ENCODE measurements at regions not wholly inside any gene's neighbourhood (a gene's known extent, or its start where the extent isn't known, plus 50 kb on each side); places are given as distances from the start of the nearest gene placed in this dataset.

DNA sequence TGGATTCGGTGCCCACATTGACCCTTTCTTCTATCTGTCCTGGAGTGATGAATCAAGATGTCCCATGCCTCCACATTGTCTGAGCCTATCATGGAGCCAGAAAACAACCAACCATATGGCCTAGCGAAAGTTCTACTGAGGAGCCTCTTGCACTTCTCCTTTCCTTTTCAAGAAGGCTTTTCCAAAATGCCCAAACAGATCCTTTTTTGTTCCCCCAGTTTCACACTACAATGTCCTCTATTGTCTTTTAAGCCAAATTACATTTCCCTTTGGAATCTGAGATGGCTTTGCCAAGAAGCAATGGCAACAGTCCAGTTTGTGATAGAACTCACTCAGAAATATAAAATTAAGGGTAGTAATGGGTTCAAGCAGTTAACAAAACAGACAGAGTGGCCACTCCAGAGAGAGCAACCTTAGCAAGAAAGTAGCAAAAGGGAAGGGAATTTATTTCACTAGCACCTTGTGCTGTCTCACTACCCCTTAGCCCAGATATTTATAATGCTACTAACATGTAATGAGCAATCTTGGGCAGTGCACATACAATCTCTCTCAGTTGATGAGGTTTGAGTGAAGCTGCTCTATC is 194.6 kb upstream of the PDE1C start:
- no peak for DNase-seq (ENCODE audit: low spot score)

DNA sequence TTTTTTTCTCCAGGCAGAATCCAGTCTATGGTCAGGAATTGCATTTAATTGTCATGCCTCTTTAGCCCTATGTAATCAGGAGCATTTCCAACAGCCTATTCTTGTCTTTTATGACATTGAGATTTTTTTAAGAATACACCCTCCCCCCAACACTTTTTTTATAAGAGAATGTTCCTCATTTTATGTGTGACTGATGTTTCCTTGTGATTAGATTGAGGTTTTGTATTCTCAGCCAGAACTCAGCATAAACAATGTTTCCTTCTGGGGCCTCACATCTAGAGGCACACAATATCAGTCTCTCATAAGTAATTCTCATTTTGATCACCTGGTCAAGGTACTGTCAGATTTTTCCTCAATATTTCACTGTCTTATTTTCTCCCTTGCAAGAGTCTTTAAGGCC is 193.4 kb upstream of the PDE1C start:
- DNase-seq (ENCODE audit: low spot score): no peak

DNA sequence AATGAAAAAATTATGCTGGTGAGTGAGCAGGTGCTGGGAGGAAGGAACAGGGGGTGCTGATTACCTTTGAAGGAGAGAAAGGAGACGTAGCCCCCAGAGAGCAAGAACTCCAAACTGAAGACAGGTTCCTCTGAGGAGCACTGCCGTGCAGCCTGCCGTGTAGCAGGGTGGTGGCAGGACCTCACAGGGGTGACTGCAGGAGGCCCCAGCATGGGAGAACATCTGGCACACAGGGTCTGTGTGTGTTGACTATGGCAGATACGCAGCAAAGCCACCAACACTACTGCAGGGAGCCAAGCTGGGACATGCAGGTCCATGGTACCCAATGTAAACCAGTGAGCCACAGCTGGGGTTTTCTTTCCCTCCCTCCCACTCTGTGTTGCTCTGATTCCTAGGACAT is 192.1 kb upstream of the PDE1C start:
- no peak for DNase-seq (ENCODE audit: low spot score)

DNA sequence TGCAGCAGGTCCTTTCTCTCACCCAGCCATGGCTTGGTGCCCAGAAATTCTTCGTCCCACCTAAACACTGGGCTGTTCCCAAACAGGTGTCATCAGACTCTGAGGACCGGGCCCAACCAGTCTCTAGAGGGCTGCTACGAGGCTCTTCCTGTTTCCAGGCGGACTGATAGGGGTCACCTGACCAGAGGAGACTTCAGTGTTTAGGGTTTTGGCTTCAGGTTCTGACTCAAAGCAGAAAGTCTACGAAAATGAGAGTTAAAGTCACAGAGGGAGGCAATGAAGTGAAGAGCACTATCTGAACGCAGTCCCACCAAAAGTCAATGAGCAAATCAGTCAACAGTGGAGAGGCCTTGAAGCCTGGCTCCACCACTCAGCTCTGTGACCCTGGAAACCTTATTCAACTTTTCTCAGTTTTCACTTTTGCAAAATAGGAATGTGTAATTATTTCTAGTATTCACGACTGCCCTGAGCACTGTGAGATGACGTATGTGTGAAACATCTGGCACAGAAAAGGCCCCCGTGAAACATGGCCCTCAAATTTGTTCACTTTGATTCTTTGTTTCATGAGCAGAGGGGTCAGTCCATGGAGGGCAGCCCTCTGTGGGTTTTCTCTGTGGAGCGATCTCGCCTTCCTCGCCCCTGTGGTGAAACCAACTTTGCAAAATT is 189.9 kb upstream of the PDE1C start:
- no peak for DNase-seq (ENCODE audit: low spot score)

DNA sequence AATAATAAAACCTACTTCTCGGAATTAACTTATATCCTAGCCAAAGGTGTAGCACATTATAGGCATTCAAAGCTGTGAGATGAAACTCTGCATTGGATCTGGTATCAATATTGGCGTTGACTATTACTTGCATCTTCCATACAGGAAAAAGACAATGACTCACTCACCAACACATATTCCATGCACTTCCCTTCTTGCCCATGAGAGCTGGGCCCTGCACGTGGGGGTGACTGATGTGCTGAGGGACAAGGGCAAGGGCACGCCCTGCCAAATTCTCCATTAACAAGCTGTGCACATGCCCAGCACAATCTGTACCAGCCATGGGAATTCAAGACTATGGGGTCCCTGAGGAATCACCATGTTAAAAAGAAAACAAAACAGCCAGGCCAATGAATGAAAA is 188.1 kb upstream of the PDE1C start:
- no peak for DNase-seq (ENCODE audit: low spot score)

DNA sequence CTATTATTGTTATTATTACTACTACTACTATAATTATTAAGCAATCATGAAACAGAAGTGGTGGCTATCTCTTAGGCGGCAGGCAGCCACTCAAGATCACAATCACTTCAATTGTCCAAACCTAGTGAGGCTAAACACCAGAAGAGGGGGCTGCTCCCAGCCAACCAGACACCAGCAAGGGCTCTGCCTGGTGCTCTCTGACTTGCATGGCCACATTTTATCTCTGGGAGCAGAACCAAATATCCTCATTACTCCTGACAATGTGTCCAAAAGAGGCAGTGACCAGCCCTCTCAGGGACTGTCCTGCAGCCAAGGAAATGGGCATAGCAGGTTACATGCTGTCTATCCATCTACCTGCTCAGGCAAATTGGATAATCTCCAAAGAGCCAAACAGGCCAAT is 187.4 kb upstream of the PDE1C start:
- no peak for DNase-seq (ENCODE audit: low spot score)

DNA sequence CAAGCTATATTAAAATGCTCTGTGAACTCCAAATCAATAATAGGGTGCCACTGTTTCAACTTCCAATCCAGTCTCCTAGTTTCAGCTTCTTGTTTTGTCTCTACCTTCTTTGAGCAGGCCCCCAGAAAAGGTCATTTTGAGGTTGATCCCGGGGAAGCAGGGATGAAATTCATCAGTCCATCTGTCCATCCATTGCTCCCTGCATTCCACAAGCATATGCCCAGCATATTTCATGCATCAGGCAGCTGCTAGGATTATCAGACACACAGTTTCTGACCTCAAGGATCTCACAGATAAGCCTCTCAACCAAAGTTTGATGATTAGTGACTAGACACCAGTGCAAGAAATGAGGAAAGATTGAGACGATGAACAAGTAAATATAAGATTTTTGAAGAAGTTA is 186.6 kb upstream of the PDE1C start:
- DNase-seq (ENCODE audit: low spot score): no peak

DNA sequence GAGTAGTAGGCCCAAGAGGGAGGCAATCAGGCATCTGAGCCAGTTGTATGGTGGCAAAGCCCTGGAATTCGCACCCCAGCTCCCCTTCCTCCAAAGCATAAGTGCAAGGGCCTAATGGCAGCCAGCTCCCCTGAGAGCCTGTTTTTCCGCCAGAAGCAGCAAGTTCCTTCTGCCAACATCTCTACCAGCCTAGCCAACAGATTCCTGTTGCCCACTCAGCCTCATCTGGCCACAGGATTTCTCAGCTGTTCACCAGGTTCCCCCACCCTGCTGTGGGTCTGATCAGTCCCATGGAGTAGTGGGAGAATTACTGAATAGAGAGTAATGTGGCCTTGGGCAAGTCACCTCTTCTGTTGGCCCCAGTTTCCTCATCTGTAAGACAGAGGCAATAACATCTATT is 186.2 kb upstream of the PDE1C start:
- DNase-seq (ENCODE audit: low spot score): no peak

DNA sequence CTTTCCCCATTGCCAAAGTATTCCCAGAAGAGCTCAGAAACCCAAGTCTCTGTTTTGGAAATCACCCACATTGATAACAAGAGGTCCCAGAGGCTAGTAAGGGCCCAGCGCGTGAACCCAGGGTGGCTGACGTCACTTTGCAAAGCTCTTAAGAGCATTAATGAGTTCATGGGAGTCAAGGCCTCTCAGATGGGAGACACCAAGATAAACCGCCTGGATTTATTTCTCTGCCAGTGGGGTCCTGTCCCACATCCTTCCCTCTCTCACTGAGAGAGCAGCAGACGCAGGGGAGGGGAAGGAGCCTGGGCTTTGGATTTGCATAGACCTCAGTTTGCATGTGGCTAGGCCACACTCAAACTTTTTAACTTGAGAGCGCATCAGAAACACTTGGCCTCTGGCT is 184.8 kb upstream of the PDE1C start:
- DNase-seq (ENCODE audit: low spot score): no peak

DNA sequence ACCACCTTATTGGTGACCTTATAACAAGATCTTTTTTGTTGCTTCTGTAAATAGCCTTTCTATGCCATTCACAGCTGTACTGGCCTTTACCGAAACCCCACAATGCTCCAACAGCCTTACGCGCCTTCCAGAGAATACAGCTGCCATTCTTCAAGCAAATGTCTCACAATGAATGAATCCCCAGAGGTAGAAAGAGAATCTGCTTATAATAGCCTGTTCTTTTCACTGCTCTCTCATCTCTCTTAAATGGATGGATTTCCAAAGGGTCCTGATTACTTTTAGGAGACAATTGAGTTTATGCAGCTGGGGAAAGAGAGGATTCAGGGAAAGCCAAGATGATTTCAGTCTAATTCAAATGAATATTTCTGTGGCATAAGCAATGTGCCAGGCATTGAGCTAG is 183.1 kb upstream of the PDE1C start:
- DNase-seq (ENCODE audit: low spot score): no peak

DNA sequence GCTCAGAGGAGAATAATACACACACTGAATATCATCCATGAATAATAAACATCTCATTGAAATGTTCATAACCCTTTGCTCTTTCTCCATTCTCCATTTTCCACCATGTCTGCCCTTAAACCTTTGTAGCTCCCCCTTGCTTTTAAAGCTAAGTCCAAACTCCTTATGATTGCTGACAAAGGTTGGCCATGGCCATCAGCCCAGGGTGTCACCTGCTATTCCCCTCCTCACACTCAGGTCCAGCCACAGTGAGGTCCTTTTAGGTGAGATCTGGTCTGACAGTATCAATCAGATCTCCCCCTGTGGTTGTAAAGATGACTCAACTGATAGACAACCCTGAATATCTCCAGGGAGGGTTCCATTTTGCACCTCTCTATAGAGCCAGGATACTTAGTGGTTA is 181.5 kb upstream of the PDE1C start:
- DNase-seq (ENCODE audit: low spot score): no peak

DNA sequence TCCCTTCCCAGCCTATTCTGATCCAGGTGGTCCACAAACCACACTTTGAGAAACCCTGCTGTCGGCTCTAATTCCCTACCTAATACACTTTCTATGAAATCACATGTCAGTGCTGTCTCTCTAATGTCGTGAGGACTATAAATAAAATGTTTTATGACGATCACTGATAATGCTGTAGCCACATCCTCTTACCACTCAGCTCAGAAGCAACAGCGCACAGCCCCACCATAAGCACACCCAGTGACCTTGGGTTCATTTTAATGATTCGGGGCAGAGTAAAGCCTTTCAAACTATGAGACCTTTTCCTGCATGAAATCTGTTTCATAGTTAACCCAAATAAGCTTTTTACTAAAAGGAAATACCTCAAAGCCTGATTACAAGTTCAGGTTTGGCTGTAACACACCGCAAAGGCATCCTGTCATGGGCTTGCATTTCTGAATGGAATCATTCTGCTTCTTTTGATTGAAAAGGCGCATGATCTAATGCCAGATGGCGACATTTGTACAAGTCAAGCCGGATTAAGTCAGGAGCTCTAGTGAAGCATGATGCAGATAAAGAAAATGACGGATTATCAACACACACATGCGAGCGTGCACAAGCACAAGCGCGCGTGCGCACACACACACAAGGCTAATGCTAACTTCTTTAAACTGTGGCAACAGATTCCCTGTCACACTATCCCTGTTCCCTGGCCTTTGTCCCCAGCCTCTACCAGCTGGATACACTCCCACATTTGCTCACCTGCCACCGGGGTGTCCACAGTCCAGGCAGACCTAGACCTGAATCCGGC is 180.5 kb upstream of the PDE1C start:
- no peak for DNase-seq (ENCODE audit: low spot score)

DNA sequence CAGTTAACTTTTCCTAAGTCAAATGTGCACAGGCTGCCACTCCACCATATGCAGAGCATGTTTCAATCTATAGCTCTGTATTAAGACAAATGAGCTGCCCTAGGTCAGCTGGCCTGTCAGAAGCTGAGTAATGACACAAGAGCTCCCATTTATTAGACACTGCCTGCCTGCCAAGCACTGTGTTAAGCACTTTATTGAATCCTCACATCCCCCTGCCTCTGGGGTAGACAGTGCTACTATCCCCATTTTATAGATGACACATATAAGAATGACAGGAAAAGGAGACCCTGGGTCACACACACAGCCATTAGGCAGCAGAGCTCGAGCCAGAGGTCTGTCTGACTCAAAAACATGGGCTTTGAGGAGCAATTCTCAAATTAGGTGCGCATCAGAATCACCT is 179.8 kb upstream of the PDE1C start:
- DNase-seq (ENCODE audit: low spot score): no peak

DNA sequence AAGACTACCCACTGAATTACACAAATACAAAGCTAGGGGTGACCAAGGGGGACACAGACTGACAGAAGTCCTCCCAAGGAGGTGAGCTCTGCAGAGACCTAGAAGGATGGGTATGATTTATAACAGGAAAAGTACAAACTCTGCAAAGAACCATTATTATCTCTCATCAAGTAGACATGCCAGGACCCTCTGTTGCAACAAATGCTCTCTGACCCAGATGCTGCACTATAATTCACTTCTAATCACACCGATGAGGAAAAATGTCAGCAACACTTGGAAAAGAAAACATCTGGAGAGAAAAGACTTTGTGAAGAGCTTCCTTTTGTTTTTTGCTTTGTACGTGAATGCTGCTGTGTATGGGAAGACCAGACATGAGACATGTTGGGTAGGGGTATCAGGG is 178.3 kb upstream of the PDE1C start:
- DNase-seq (ENCODE audit: low spot score): no peak

DNA sequence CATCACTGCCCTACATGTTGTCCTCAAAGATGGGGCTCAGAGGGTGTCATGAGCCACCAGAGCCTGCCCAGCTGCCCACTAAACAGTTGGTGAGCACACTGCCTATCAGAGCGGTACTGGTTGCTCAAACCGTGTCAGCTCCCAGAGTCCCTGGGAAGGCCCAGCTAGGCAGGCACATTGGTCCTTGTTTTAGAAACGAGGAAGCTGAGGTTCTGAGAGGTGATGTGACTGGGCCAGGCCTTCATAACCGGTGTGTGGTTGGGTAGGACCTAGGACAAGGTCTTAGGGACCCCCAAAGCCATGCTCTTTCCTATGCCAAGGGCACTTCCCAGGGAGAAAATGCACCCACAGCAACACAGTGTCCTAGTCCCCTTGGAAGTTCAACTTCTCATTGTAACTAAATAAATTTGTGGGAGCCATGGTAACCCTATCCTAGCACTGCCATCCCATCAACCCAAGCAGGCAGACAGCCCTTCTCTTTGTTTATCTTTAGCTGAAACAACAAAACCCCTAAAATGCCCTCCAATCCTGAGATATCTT is 174.7 kb upstream of the PDE1C start:
- DNase-seq (ENCODE audit: low spot score): no peak

DNA sequence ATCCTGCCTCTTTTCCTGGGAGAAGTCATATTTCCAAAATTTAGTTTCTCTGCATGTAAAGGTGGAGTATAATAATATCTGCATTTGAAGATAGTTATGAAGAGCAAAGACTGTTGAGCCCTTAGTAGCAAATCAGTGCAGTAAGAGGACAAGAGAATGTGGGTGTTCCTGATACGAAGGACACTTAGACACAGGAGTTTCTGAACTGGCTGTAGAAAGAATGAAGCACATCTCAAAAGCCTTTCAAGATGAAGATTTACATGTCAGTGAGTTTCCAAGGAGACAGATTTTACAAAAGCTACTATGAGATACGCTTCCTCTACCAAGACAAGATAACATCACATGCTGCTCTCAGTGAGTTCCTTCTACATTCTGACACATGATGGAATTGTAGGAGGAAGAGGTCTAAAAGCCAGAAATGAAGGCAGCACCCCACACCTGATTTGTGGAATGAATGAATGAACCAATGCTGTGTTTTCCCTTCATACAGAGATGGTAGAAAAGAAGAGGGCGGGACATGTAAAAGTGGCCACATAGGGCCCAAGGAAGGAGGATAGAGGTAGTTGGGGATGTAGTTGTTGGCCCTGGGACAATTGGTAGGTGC is 173.6 kb upstream of the PDE1C start:
- DNase-seq (ENCODE audit: low spot score): no peak

DNA sequence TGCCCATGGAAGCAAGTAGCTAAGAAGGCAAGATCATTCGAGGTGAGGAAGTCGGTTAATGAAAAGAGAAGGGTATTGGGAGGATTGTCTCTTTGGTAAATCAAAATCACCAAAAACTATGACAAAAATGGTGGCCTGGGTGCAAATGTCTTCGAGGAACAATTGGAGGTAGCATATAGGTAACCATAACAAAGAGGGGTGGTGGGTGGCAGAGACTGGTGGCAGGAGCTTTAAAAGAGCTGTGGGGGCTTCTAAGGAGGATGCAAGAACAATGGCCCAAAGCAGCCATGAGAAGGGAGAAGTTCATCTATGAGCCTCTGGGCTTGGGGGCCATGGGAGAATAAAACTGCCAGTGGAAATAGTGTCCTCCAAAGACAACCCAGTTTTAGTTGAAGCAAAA is 172.2 kb upstream of the PDE1C start:
- DNase-seq (ENCODE audit: low spot score): no peak

DNA sequence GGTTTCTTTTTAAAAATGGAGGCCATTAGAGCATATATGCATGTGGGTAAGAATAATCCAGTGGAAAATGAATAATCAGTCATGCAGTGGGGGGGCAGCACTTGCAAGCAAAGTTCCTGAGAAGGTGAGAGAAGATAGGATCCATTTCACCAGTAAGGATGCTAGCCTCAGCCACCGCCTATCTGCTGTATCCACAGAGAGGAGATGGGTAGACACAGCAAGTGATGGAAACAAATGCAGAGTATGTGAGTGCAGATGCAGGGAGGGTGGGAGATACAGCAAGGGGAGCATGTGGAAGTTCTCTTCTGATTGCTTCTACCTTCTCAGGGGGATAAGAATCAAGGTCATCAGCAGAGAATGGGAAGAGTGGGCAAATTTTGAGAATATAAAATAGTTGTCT is 171.4 kb upstream of the PDE1C start:
- DNase-seq (ENCODE audit: low spot score): no peak

DNA sequence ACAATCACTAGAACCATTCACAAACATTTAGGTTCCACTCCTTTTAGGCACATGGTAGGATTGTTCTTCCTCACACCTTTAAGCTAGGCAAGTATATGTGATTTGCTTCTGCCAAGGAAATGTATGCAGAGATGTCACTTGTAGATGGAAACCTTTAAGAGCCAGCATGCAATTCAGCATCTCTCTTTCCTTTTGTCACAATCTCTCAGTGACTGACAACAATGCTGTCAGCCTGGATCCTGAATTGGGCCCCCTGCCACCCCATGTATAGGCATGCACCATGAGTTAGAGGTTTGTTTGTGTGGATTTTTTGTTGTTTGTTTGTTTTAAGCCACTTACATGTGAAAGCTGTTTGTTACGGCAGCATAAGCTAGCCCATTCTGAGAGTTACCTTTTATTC is 169.6 kb upstream of the PDE1C start:
- DNase-seq (ENCODE audit: low spot score): no peak

DNA sequence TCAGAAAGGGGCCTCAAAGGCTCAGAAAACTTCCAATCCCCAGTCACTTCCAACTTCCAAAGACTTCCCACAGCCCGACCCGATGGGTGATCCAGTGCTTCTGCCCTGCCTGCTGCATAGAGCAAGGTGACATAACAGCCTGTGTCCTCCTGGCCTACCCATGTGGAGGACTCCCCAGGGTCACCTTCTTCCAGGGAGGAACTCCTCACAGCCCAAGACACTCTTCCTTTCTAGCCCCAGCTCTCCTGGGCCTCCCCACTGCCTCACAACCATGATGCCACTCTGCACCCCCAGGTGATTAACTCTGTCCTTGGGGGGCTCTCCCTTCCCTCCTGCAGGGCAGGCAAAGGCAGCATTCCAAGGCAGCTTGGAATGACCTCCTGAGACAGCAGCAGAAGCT is 158.4 kb upstream of the PDE1C start:
- no peak for DNase-seq (ENCODE audit: low spot score)

DNA sequence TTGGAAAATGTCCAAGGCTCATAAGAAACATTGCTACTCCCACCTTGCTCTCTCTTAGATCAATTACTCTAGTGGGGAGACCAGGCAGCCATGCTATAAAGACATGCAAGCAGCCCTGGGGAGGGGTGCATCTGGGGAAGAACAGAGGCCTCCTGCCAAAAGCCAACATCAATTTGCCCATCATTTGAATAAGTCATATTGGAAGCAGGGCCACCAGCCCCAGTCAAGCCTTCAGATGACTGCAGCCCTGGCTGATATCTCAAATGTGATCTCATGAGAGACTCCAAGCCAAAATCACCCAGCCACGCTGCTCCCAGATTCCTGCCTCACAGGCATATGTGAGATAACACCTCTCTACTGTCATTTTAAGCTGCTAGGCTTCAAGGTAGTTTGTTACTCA is 157.5 kb upstream of the PDE1C start:
- DNase-seq (ENCODE audit: low spot score): no peak

DNA sequence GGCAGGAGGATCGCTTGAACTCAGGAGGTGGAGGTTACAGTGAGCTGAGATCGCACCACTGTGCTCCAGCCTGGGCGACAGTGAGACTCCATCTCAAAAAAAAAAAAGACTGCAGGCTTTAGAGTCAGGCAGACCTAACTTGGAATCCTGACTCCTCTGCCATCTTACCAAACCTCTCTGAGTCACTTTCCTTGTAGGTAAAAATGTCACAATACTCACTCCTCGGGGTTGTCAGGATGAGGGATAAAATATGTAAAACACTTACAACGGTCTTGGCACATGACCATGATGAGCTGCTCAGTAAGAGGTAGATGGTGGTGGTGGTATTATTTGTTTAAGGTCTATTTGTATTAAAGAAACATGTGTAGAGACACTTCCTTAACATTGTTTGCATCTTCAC is 154.1 kb upstream of the PDE1C start:
- no peak for DNase-seq (ENCODE audit: low spot score)

DNA sequence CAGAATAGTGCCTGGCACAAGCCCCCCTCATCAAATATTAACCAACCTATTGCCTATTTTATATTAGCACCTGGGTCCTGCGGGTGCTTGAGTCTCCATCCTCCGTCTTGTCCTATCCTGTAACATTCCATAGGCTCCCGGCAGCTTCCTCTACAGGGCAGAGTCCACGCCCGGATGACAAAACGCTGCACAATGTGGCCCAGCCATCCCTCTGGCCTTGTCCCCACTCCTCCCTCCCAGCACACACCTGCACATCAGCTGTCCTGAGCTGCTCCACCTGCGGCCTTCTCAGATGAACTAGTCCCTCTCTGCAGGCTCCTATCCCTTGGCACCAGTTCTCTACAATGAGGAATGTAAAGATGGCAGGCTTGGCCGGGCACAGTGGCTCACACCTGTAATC is 153.5 kb upstream of the PDE1C start:
- no peak for DNase-seq (ENCODE audit: low spot score)
